HepG2 (cell line): ENCODE measurements at regions not wholly inside any gene's neighbourhood (a gene's known extent, or its start where the extent isn't known, plus 50 kb on each side); places are given as distances from the start of the nearest gene placed in this dataset.

ENCODE experiments used
- ATAC-seq: fragments of 200-7000 bp; cut with Tn5 transposase; 3 replicates; pipeline ENCODE4 v1.9.1; 2020; ENCODE audit warnings: mild to moderate bottlenecking, moderate library complexity
- BruUV-seq: library from RNA; stranded (reverse); fragments of 400-500 nt; replicated peaks from 2 replicates; lab custom pipeline; 2021; lab: Mats Ljungman, UMichigan
- CTCF ChIA-PET: fragments of 300-600 bp; formaldehyde crosslinking; extraction: SDS; loops from one replicate; lab custom pipeline; 2021; ENCODE audit warnings: low total read pairs, inconsistent platforms, low intra/inter-chr PET ratio; lab: Yijun Ruan, JAX
- POLR2A ChIA-PET: fragments of 350-600 bp; sonication (Branson Sonifier 250); formaldehyde crosslinking; loops from one replicate; lab custom pipeline; 2020; ENCODE audit warnings: antibody characterized with exemption, inconsistent platforms; lab: Yijun Ruan, JAX
- DNase-seq: peaks from one replicate; pipeline ENCODE4 v3.0.0-alpha.2; 2015; ENCODE audit warnings: low spot score
- FAIRE-seq: peaks from 3 replicates; lab custom pipeline; 2011; peaks lifted over from hg19 to GRCh38; lab: Jason Lieb, UNC
- H2AFZ ChIP-seq: one replicate; pipeline ENCODE4 v1.6.1; 2011; ENCODE audit warnings: low read length, inconsistent platforms
- H3K27ac ChIP-seq: fragments of 300-600 bp; 3 replicates; pipeline ENCODE4 v1.8.0; 2011; ENCODE audit warnings: mixed run types, mild to moderate bottlenecking, mixed read lengths, low read length, inconsistent platforms; ENCODE audit not compliant: insufficient read depth; ENCODE audit errors: extremely low read length
- H3K27me3 ChIP-seq, 2 experiments: fragments of 200-600 bp in 1 of 2; 2 replicates in 1 of 2; 3 replicates in 1 of 2; pipeline versions ENCODE4 v1.6.0 to v1.8.0; 2011; ENCODE audit warnings: low read length in 2 of 2, mild to moderate bottlenecking in 2 of 2, moderate library complexity in 2 of 2, inconsistent platforms in 1 of 2; ENCODE audit not compliant: insufficient read depth in 2 of 2, control insufficient read depth in 1 of 2
- H3K36me3 ChIP-seq, 2 experiments: fragments of 200-600 bp in 1 of 2; replicated peaks in 1 of 2; 2 replicates in 1 of 2; 3 replicates in 1 of 2; pipeline versions ENCODE4 v1.5.1 to v1.8.0; 2011; ENCODE audit warnings: low read length in 2 of 2, inconsistent platforms in 1 of 2; ENCODE audit not compliant: insufficient read depth in 2 of 2, control insufficient read depth in 1 of 2
- H3K4me1 ChIP-seq: 2 replicates; pipeline ENCODE4 v1.5.1; 2012; ENCODE audit warnings: low read length, inconsistent platforms; ENCODE audit not compliant: insufficient read depth
- H3K4me2 ChIP-seq: 2 replicates; pipeline ENCODE4 v1.6.0; 2011; ENCODE audit warnings: low read depth, low read length, inconsistent platforms
- H3K4me3 ChIP-seq, 3 experiments: fragments of 200-600 bp in 1 of 3; sonication (generic), shearing (Covaris generic) in 1 of 3; replicated peaks in 1 of 3; 2 replicates each; pipeline ENCODE4 v1.5.1; 2011 to 2016; ENCODE audit warnings: low read length in 3 of 3, inconsistent platforms in 2 of 3, low read depth in 2 of 3, mild to moderate bottlenecking in 2 of 3, control low read depth in 1 of 3, mixed read lengths in 1 of 3; ENCODE audit not compliant: insufficient read depth in 1 of 3
- H3K79me2 ChIP-seq: one replicate; pipeline ENCODE4 v1.6.1; 2011; ENCODE audit warnings: low read length, inconsistent platforms; ENCODE audit not compliant: insufficient read depth
- H3K9ac ChIP-seq: 2 replicates; pipeline ENCODE4 v1.6.0; 2011; ENCODE audit warnings: mild to moderate bottlenecking, low read depth, low read length, inconsistent platforms; ENCODE audit not compliant: insufficient read depth
- H3K9me3 ChIP-seq: 2 replicates; pipeline ENCODE4 v1.5.1; 2012; ENCODE audit warnings: mild to moderate bottlenecking, low read length
- H4K20me1 ChIP-seq: 2 replicates; pipeline ENCODE4 v1.6.0; 2011; ENCODE audit warnings: inconsistent platforms, mild to moderate bottlenecking, low read length, moderate library complexity; ENCODE audit not compliant: insufficient read depth
- MXD4 ChIP-seq: IDR thresholded peaks from 2 replicates; pipeline ENCODE4 v1.6.1; 2016; ENCODE audit warnings: mild to moderate bottlenecking, missing biosample characterization, missing genetic modification reagents
- RBAK ChIP-seq: sonication (generic); formaldehyde crosslinking; IDR thresholded peaks from 2 replicates; pipeline ENCODE4 v1.5.1; 2020; ENCODE audit warnings: mild to moderate bottlenecking, missing genetic modification reagents
- RBM22 ChIP-seq: fragments of 200-400 bp; formaldehyde crosslinking; optimal IDR thresholded peaks from 2 replicates; pipeline ENCODE3; 2017; ENCODE audit warnings: mild to moderate bottlenecking, low read length, moderate library complexity
- ZNF251 ChIP-seq: sonication (generic); formaldehyde crosslinking; IDR thresholded peaks from 2 replicates; pipeline ENCODE4 v1.9.0; 2021; ENCODE audit warnings: mild to moderate bottlenecking, missing genetic modification reagents
- ZNF879 ChIP-seq: sonication (generic); formaldehyde crosslinking; IDR thresholded peaks from 2 replicates; pipeline ENCODE4 v1.8.1; 2023; ENCODE audit warnings: missing genetic modification reagents
- ZSCAN30 ChIP-seq: sonication (generic); formaldehyde crosslinking; IDR thresholded peaks from 2 replicates; pipeline ENCODE4 v1.5.0; 2020; ENCODE audit warnings: mild to moderate bottlenecking, missing genetic modification reagents
- WGBS: methylation state at CpG from one replicate; pipeline ENCODE4 v1.1.6; 2017; ENCODE audit warnings: low lambda C conversion rate; 5-methylcytosine and 5-hydroxymethylcytosine counted together
- in situ Hi-C: cut with HindIII; loops from 2 replicates; pipeline ENCODE4 v1.10.0; 2017; ENCODE audit warnings: low pct_unique_long_range_greater_than_20kb; ENCODE audit not compliant: extremely low pct_ligation_motif_present
- intact Hi-C: fragments of 100-400 bp; cut with micrococcal nuclease; formaldehyde crosslinking; loops from one replicate; pipeline ENCODE4 v1.10.0; 2022; ENCODE audit not compliant: unreplicated experiment
- TF ChIP-seq, protein P1 (sequence below): sonication (generic); formaldehyde crosslinking; IDR thresholded peaks from 2 replicates; pipeline ENCODE4 v1.5.1; 2020; ENCODE audit warnings: mild to moderate bottlenecking, missing genetic modification reagents, moderate library complexity

DNA sequence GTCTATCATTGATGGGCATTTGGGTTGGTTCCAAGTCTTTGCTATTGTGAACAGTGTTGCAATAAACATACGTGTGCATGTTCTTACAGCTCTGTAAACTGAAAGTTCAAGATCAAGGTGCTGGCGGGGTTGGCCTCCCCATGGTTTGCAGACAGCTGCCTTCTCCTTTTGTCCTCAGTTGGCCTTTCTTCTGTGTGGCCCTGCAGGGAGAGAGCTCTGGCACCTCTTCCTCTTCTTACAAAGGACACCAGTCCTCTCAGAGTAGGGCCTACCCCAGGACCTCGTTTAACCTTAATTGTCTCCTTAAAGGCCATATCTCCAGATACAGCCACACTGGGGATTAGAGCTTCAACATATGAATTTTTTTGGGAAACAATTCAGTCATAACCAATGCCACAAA lies 462.7 kb downstream of the TCERG1L start:
- in situ Hi-C loops, result no loop called here
- 0% methylated on average over 2 of the region's 3 CpGs for WGBS
- peaks cover 13% of the 10 kb centered on the region for H3K9me3 ChIP-seq
- BruUV-seq, result no TSS peak
- no peak overlapping the region for H3K4me3 ChIP-seq
- no peak overlapping the region for H3K4me2 ChIP-seq
- POLR2A ChIA-PET, result no interaction called here
- no peak for FAIRE-seq
- H3K9ac ChIP-seq, result no peak overlapping the region
- TF ChIP-seq, protein P1, sequence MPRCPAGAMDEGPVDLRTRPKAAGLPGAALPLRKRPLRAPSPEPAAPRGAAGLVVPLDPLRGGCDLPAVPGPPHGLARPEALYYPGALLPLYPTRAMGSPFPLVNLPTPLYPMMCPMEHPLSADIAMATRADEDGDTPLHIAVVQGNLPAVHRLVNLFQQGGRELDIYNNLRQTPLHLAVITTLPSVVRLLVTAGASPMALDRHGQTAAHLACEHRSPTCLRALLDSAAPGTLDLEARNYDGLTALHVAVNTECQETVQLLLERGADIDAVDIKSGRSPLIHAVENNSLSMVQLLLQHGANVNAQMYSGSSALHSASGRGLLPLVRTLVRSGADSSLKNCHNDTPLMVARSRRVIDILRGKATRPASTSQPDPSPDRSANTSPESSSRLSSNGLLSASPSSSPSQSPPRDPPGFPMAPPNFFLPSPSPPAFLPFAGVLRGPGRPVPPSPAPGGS (CRISPR knock-in tag), result no peak
- TF ChIP-seq ZNF879 (CRISPR knock-in tag), result no peak
- TF ChIP-seq ZNF251, result no peak
- TF ChIP-seq RBM22, result no peak
- no peaks in the 10 kb centered on the region for H3K79me2 ChIP-seq
- no peaks in the 10 kb centered on the region for H4K20me1 ChIP-seq
- H2AFZ ChIP-seq, result no peak overlapping the region
- H3K27me3 ChIP-seq, result no peaks in the 10 kb centered on the region; a peak in 1 of 5 replicates
- CTCF ChIA-PET, result no interaction called here
- intact Hi-C loops, result no loop called here
- DNase-seq, result no peak
- no peaks in the 10 kb centered on the region for H3K36me3 ChIP-seq
- ATAC-seq, result no peak
- no peak overlapping the region for H3K27ac ChIP-seq
- H3K4me1 ChIP-seq, result no peaks in the 10 kb centered on the region

DNA sequence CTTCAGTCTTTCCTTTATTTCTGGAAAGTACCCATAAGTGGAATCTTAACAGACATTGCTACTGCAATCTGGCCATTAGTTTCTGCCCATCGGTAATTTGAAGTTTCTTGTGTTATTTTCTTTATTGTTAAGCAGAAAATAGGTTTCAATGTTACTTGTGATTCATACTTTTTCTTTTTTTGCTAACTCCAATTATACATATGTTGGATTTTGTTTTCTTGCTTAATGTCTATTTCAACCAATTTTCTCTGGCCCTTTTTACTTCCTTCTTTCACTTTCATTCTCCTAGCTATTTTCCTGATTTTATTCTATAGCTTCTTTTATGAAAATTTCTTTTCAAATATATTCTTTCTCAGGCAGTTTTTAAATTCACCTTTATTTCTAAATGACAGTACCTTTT lies 457.4 kb downstream of the TCERG1L start:
- Histone ChIP-seq H3K9me3 (peaks cover 39% of the 10 kb centered on the region), H3K36me3 (no peaks in the 10 kb centered on the region), H3K4me1 (no peaks in the 10 kb centered on the region), H3K4me2 (no peak overlapping the region), H3K27me3 (no peaks in the 10 kb centered on the region), H4K20me1 (no peaks in the 10 kb centered on the region), H3K9ac (no peak overlapping the region), H3K79me2 (no peaks in the 10 kb centered on the region), H3K27ac (no peak overlapping the region), H3K4me3 (no peak overlapping the region), H2AFZ (no peak overlapping the region)
- FAIRE-seq, result no peak
- BruUV-seq, result no TSS peak
- 0% methylated on average over 1 of the region's 1 CpG for WGBS
- TF ChIP-seq MXD4 (no peak), RBAK (CRISPR knock-in tag) (no peak), ZSCAN30 (CRISPR knock-in tag) (no peak)
- ChIA-PET POLR2A (no interaction called here), CTCF (no interaction called here)
- no peak for ATAC-seq
- in situ Hi-C loops, result no loop called here
- intact Hi-C loops, result no loop called here
- no peak for DNase-seq
